Adrenal gland (tissue), 9 donors: ENCODE measurements at regions not wholly inside any gene's neighbourhood (a gene's known extent, or its start where the extent isn't known, plus 50 kb on each side); places are given as distances from the start of the nearest gene placed in this dataset.

Source experiments
- DNase-seq, 7 donors: peaks; one replicate each; pipeline ENCODE4 v3.0.0-alpha.2; 2019 to 2020
- H3K27ac ChIP-seq, 5 donors: fragments of 200-600 bp; sonication (generic) in 4 of 5; 1 replicate in 3 of 5; 2 replicates in 2 of 5; pipeline versions ENCODE4 v1.5.1 to v1.8.0; 2016 to 2020; ENCODE audit warnings: mild to moderate bottlenecking in 1 of 5
- H3K27me3 ChIP-seq: fragments of 200-600 bp; 2 replicates; pipeline ENCODE4 v1.8.0; 2021
- H3K36me3 ChIP-seq, 2 donors: fragments of 200-600 bp; replicated peaks in 1 of 2; 1 replicate in 1 of 2; 2 replicates in 1 of 2; pipeline versions ENCODE4 v1.5.1 to v1.8.0; 2018 to 2022
- H3K4me1 ChIP-seq, 2 donors: fragments of 200-600 bp; replicated peaks in 1 of 2; 1 replicate in 1 of 2; 2 replicates in 1 of 2; pipeline versions ENCODE4 v1.5.1 to v1.8.0; 2018 to 2021
- H3K4me3 ChIP-seq, 4 donors: fragments of 200-600 bp; sonication (generic) in 3 of 4; one replicate each; pipeline ENCODE4 v1.5.1; 2016 to 2018
- H3K9me3 ChIP-seq, 3 donors: fragments of 200-600 bp; sonication (generic) in 1 of 3; replicated peaks in 1 of 3; 1 replicate in 2 of 3; 2 replicates in 1 of 3; pipeline versions ENCODE4 v1.5.1 to v1.8.0; 2016 to 2021
- CTCF ChIP-seq, 6 experiments: fragments of 450-650 bp in 4 of 6; fragments of 200-600 bp in 2 of 6; sonication (generic) in 1 of 6; IDR thresholded peaks; 1 replicate in 5 of 6; 2 replicates in 1 of 6; pipeline versions ENCODE4 v1.5.1 to v1.8.0; 2016 to 2021; ENCODE audit warnings: antibody characterized with exemption in 6 of 6, mild to moderate bottlenecking in 2 of 6, moderate library complexity in 1 of 6
- POLR2A ChIP-seq, 2 donors: fragments of 450-650 bp; IDR thresholded peaks; one replicate each; pipeline ENCODE4 v1.6.1; 2017; ENCODE audit warnings: antibody characterized with exemption in 2 of 2, mild to moderate bottlenecking in 2 of 2, moderate library complexity in 1 of 2
- WGBS, 4 donors: extraction: QIAGEN DNeasy Blood & Tissue Kit in 2 of 4; methylation state at CpG; one replicate each; pipeline versions ENCODE4 v1.1.5 to v1.1.7; 2013 to 2017; 5-methylcytosine and 5-hydroxymethylcytosine counted together
- intact Hi-C, 2 donors: fragments of 100-400 bp; cut with DNase I; formaldehyde crosslinking; loops; one replicate each; pipeline versions ENCODE4 v1.14.1 to v1.15.0; 2022 to 2023
- donor health status: healthy with polysubstance abuse.
- donor health status: Bipolar disorder and iron deficiency.
- donor health status: DM: yes; HTN: yes; CAD: no.
- donor health status: DM: no; HTN: no; CAD: no.
- donor health status: DM: no; HTN: no; CAD: no.

GRCh38 chr10:81405399-81405798, 469.6 kb upstream of the NRG3 start:
- no peaks in the 10 kb centered on the region for H3K27me3 ChIP-seq
- intact Hi-C loops: no loop called here
- H3K27ac ChIP-seq: no peak overlapping the region
- TF ChIP-seq CTCF (IDR thresholded peaks at IDR 0.05) (no peak), POLR2A (IDR thresholded peaks at IDR 0.05) (no peak)
- WGBS, 4 donors: 77 to 87% (median 80%) methylated on average over 2 of the region's 2 CpGs
- H3K4me3 ChIP-seq: no peak overlapping the region
- DNase-seq: no peak
- H3K4me1 ChIP-seq: no peaks in the 10 kb centered on the region
- no peaks in the 10 kb centered on the region for H3K36me3 ChIP-seq
- no peaks in the 10 kb centered on the region for H3K9me3 ChIP-seq

GRCh38 chr10:81414038-81414437, 461.0 kb upstream of the NRG3 start:
- no peaks in the 10 kb centered on the region for H3K36me3 ChIP-seq
- H3K27me3 ChIP-seq: no peaks in the 10 kb centered on the region
- intact Hi-C loops: no loop called here
- no peak overlapping the region for H3K4me3 ChIP-seq
- H3K9me3 ChIP-seq: no peaks in the 10 kb centered on the region
- H3K27ac ChIP-seq: no peak overlapping the region
- TF ChIP-seq CTCF (IDR thresholded peaks at IDR 0.05): no peak
- TF ChIP-seq POLR2A (IDR thresholded peaks at IDR 0.05): no peak
- H3K4me1 ChIP-seq: no peaks in the 10 kb centered on the region
- WGBS, 4 donors: 18 to 38% (median 22%) methylated on average over 1 of the region's 1 CpG
- no peak for DNase-seq

GRCh38 chr10:81426722-81427121, 448.3 kb upstream of the NRG3 start:
- H3K36me3 ChIP-seq: no peaks in the 10 kb centered on the region
- H3K27me3 ChIP-seq: no peaks in the 10 kb centered on the region
- intact Hi-C loops: no loop called here
- no peak overlapping the region for H3K27ac ChIP-seq
- H3K9me3 ChIP-seq: no peaks in the 10 kb centered on the region
- no peak overlapping the region for H3K4me3 ChIP-seq
- no peaks in the 10 kb centered on the region for H3K4me1 ChIP-seq
- DNase-seq: no peak
- TF ChIP-seq POLR2A (IDR thresholded peaks at IDR 0.05) (no peak), CTCF (IDR thresholded peaks at IDR 0.05) (no peak)

GRCh38 chr10:81428456-81429134, 446.4 kb upstream of the NRG3 start:
- Histone ChIP-seq H3K36me3 (no peaks in the 10 kb centered on the region), H3K4me3 (no peak overlapping the region), H3K27me3 (no peaks in the 10 kb centered on the region), H3K4me1 (no peaks in the 10 kb centered on the region), H3K9me3 (no peaks in the 10 kb centered on the region), H3K27ac (no peak overlapping the region)
- no peak for DNase-seq
- WGBS, 4 donors: 34 to 61% (median 58%) methylated on average over 2 of the region's 2 CpGs
- intact Hi-C loops: no loop called here
- TF ChIP-seq CTCF (IDR thresholded peaks at IDR 0.05) (no peak), POLR2A (IDR thresholded peaks at IDR 0.05) (no peak)
